Natural killer cell (primary cell): ENCODE measurements at regions not wholly inside any gene's neighbourhood (a gene's known extent, or its start where the extent isn't known, plus 50 kb on each side); places are given as distances from the start of the nearest gene placed in this dataset.

Experiments
- ATAC-seq, 3 donors: fragments of 150-1000 bp in 2 of 3; fragments of 200-7000 bp in 1 of 3; cut with Tn5 transposase; 1 replicate in 1 of 3; 2 replicates in 2 of 3; pipeline ENCODE4 v1.10.0; 2021; ENCODE audit warnings: mild to moderate bottlenecking in 2 of 3, moderate library complexity in 2 of 3
- DNase-seq, 2 donors: peaks; one replicate each; pipeline versions ENCODE4 v3.0.0 to v3.0.0-alpha.2; 2013 to 2021; ENCODE audit warnings: mixed read lengths in 1 of 2
- H3K27ac ChIP-seq: one replicate; pipeline ENCODE4 v1.5.1; 2013; ENCODE audit warnings: mild to moderate bottlenecking, low read length
- H3K27me3 ChIP-seq: one replicate; pipeline ENCODE4 v1.6.1; 2013; ENCODE audit warnings: low read length; ENCODE audit not compliant: control insufficient read depth, insufficient read depth
- H3K36me3 ChIP-seq: one replicate; pipeline ENCODE4 v1.6.1; 2013; ENCODE audit warnings: low read length; ENCODE audit not compliant: control insufficient read depth, insufficient read depth
- H3K4me1 ChIP-seq: one replicate; pipeline ENCODE4 v1.6.1; 2013; ENCODE audit warnings: low read length; ENCODE audit not compliant: control insufficient read depth, insufficient read depth
- H3K4me3 ChIP-seq: one replicate; pipeline ENCODE4 v1.5.1; 2013; ENCODE audit warnings: low read length
- H3K9me3 ChIP-seq: one replicate; pipeline ENCODE4 v1.6.1; 2013; ENCODE audit warnings: low read length; ENCODE audit not compliant: control insufficient read depth, insufficient read depth
- H3K27ac Mint-ChIP-seq, 2 donors: one replicate each; pipeline ENCODE4 v1.8.0; 2022; ENCODE audit warnings: mild to moderate bottlenecking in 2 of 2, mixed read lengths in 2 of 2, moderate library complexity in 1 of 2
- H3K27me3 Mint-ChIP-seq, 2 donors: one replicate each; pipeline ENCODE4 v1.8.0; 2022; ENCODE audit warnings: low read depth in 2 of 2, mixed read lengths in 2 of 2
- H3K36me3 Mint-ChIP-seq: one replicate; pipeline ENCODE4 v1.8.0; 2022; ENCODE audit warnings: mixed read lengths
- H3K4me1 Mint-ChIP-seq, 2 donors: one replicate each; pipeline ENCODE4 v1.8.0; 2022; ENCODE audit warnings: mixed read lengths in 2 of 2
- H3K4me3 Mint-ChIP-seq: one replicate; pipeline ENCODE4 v1.8.0; 2022; ENCODE audit warnings: mild to moderate bottlenecking, moderate library complexity, mixed read lengths
- H3K9me3 Mint-ChIP-seq, 2 donors: one replicate each; pipeline ENCODE4 v1.8.0; 2022; ENCODE audit warnings: mixed read lengths in 2 of 2
- CTCF ChIP-seq: fragments of 200-600 bp; IDR thresholded peaks from one replicate; pipeline ENCODE4 v1.8.0; 2022; ENCODE audit warnings: antibody characterized with exemption
- WGBS: methylation state at CpG from one replicate; pipeline ENCODE4 v1.1.7; 2013; ENCODE audit warnings: missing lambda C conversion rate; ENCODE audit not compliant: insufficient coverage; 5-methylcytosine and 5-hydroxymethylcytosine counted together
- intact Hi-C: fragments of 100-400 bp; cut with micrococcal nuclease; formaldehyde crosslinking; loops from one replicate; pipeline ENCODE4 v1.14.2; 2022

- Histone ChIP-seq H3K27me3 (no peaks in the 10 kb centered on the region), H3K27ac (no peak overlapping the region), H3K4me1 (no peaks in the 10 kb centered on the region), H3K36me3 (no peaks in the 10 kb centered on the region), H3K4me3 (no peak overlapping the region), H3K9me3 (no peaks in the 10 kb centered on the region)
- DNase-seq (no peak), ATAC-seq (no peak)
- Mint-ChIP-seq H3K27ac (no peak overlapping the region), H3K4me1 (no peaks in the 10 kb centered on the region), H3K4me3 (no peak overlapping the region), H3K36me3 (no peaks in the 10 kb centered on the region), H3K27me3 (no peaks in the 10 kb centered on the region), H3K9me3 (peaks cover 7 to 12% of the 10 kb centered on the region in 2 donors)
- TF ChIP-seq CTCF = no peak
- WGBS = no CpG with 5 or more reads among the region's 1 CpG
- intact Hi-C loops = no loop called here
Measured at GRCh38 chr3:86744051-86744450, 246.9 kb downstream of the VGLL3 start.

- intact Hi-C loops = no loop called here
- no peaks in the 10 kb centered on the region for H3K36me3 ChIP-seq
- no peaks in the 10 kb centered on the region for H3K9me3 ChIP-seq
- H3K27ac ChIP-seq = no peak overlapping the region
- Mint-ChIP-seq H3K27ac (no peak overlapping the region), H3K36me3 (no peaks in the 10 kb centered on the region), H3K27me3 (no peaks in the 10 kb centered on the region), H3K9me3 (peaks cover 6 to 7% of the 10 kb centered on the region in 2 donors), H3K4me3 (no peak overlapping the region), H3K4me1 (no peaks in the 10 kb centered on the region)
- DNase-seq (no peak), ATAC-seq (no peak)
- H3K4me3 ChIP-seq = no peak overlapping the region
- no peaks in the 10 kb centered on the region for H3K27me3 ChIP-seq
- no peak for TF ChIP-seq CTCF
- H3K4me1 ChIP-seq = no peaks in the 10 kb centered on the region
- WGBS = 63% methylated on average over 1 of the region's 1 CpG
Measured at GRCh38 chr3:86743233-86743632, 247.7 kb downstream of the VGLL3 start.

- DNase-seq (no peak), ATAC-seq (no peak)
- H3K4me1 Mint-ChIP-seq = no peaks in the 10 kb centered on the region
- no peaks in the 10 kb centered on the region for H3K36me3 ChIP-seq
- intact Hi-C loops = no loop called here
- no peak overlapping the region for H3K4me3 Mint-ChIP-seq
- WGBS = 87% methylated on average over 3 of the region's 3 CpGs
- H3K9me3 ChIP-seq = no peaks in the 10 kb centered on the region
- no peak overlapping the region for H3K4me3 ChIP-seq
- no peak overlapping the region for H3K27ac ChIP-seq
- TF ChIP-seq CTCF = no peak
- no peaks in the 10 kb centered on the region for H3K27me3 ChIP-seq
- H3K27me3 Mint-ChIP-seq = no peaks in the 10 kb centered on the region
- no peaks in the 10 kb centered on the region for H3K4me1 ChIP-seq
- H3K9me3 Mint-ChIP-seq = peaks cover 2 to 5% of the 10 kb centered on the region in 2 donors
- H3K36me3 Mint-ChIP-seq = no peaks in the 10 kb centered on the region
- no peak overlapping the region for H3K27ac Mint-ChIP-seq
Measured at GRCh38 chr3:86740751-86741150, 250.2 kb downstream of the VGLL3 start.

GRCh38 chr3:86739244-86739643, 251.7 kb downstream of the VGLL3 start:
- no peak overlapping the region for H3K27ac Mint-ChIP-seq
- no peaks in the 10 kb centered on the region for H3K27me3 Mint-ChIP-seq
- H3K36me3 ChIP-seq = no peaks in the 10 kb centered on the region
- 100% methylated on average over 1 of the region's 3 CpGs for WGBS
- H3K27me3 ChIP-seq = no peaks in the 10 kb centered on the region
- H3K4me1 Mint-ChIP-seq = no peaks in the 10 kb centered on the region
- H3K9me3 ChIP-seq = no peaks in the 10 kb centered on the region
- H3K4me3 Mint-ChIP-seq = no peak overlapping the region
- intact Hi-C loops = no loop called here
- DNase-seq (no peak), ATAC-seq (no peak)
- no peak overlapping the region for H3K27ac ChIP-seq
- no peaks in the 10 kb centered on the region for H3K4me1 ChIP-seq
- H3K9me3 Mint-ChIP-seq = peaks cover 4 to 5% of the 10 kb centered on the region in 2 donors
- TF ChIP-seq CTCF = no peak
- H3K36me3 Mint-ChIP-seq = no peaks in the 10 kb centered on the region
- no peak overlapping the region for H3K4me3 ChIP-seq
